Erythroblast (primary cell): ENCODE measurements at regions not wholly inside any gene's neighbourhood (a gene's known extent, or its start where the extent isn't known, plus 50 kb on each side); places are given as distances from the start of the nearest gene placed in this dataset.

ENCODE experiments used
- DNase-seq, 2 experiments: peaks; one replicate each; lab custom pipeline; 2025; lab: John Stamatoyannopoulos, UW
- GATA1 ChIP-seq: IDR thresholded peaks from 2 replicates; pipeline ENCODE4 v1.6.1; 2011; ENCODE audit warnings: low read depth, mild to moderate bottlenecking, control low read depth, low read length, moderate library complexity
- POLR2A ChIP-seq: IDR thresholded peaks from 2 replicates; pipeline ENCODE4 v1.6.1; 2011; ENCODE audit warnings: mild to moderate bottlenecking, low read length

DNA sequence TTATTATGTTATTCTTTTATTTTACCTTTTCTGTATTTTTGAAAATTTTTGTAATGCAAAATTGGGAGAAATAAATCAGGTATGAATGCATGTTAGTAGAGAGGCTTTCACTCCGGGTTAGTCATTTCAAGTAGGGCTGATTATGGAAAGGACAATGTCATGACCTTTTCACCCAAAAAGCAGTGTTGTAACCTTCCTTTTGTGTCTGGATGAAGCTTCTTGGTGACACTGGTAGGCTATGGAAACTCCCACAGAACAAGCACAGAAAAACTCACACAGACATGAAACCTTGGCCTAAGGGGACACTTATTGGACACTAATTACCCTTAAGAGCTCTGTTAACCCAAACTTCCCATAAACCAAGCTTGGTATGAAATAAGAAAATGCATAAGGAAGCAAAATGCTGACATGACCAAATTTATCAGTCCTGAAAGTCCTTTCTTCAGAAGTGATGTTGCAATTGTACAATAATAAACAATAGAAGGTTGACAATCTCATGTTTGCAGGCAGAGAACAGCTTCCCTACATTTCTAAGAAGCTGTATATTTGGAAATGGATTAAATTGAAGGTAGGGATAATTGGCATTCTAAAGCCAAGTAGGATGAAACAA, 70.0 kb upstream of the KCNJ15 start:
- no peak for DNase-seq
- no peak for TF ChIP-seq POLR2A
- no peak for TF ChIP-seq GATA1

- no peak for TF ChIP-seq GATA1
- TF ChIP-seq POLR2A, result no peak
- DNase-seq, result no peak
Measured at GRCh38 chr21:38188037-38188436, 68.8 kb upstream of the KCNJ15 start.

GRCh38 chr21:38196036-38196435, 60.8 kb upstream of the KCNJ15 start:
- DNase-seq, result no peak
- TF ChIP-seq GATA1 (no peak), POLR2A (no peak)

GRCh38 chr21:38202811-38203210, 54.0 kb upstream of the KCNJ15 start:
- TF ChIP-seq POLR2A (no peak), GATA1 (no peak)
- DNase-seq, result no peak

DNA sequence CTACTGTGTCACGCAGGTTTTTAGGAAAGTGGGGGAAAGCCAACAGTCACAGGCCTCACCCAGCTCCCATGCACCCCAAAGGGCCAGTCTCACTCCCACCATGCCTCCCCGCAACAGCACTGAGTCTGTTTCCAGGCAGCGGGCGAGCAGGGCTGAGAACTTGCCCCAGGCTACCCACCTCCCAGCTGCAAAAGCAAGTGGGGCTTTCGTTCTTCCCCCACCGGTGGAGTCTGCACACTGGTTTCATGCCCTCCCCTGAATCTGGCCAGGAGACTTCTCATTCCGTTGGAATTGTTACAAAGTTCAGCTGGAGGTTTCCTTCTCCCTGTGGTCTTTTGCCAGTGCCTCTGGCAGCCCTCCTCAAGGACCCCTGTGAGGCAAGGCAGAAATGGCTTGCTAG, 53.6 kb upstream of the KCNJ15 start:
- TF ChIP-seq POLR2A (no peak), GATA1 (no peak)
- DNase-seq, result no peak

DNA sequence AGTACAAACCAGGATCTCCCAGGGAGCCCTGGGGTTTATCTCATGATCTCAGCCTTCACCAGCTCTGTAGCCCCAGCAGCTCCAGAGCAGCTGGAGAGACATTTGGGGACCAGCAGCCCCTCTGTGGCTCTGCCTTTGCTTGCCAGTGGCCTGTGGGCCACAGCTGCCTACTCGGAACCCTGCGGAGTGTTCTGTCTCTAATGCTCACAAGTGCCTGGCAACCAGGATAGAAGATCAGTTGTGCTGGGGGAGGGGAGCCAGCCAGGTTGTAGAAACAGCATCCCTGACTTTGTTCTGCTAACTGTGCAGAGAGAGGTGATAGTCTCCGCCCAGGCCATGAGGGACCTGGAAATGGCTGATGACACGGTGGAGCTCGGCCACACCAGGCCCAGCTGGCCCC, 50.9 kb upstream of the KCNJ15 start:
- no peak for DNase-seq
- TF ChIP-seq POLR2A, result no peak
- no peak for TF ChIP-seq GATA1

DNA sequence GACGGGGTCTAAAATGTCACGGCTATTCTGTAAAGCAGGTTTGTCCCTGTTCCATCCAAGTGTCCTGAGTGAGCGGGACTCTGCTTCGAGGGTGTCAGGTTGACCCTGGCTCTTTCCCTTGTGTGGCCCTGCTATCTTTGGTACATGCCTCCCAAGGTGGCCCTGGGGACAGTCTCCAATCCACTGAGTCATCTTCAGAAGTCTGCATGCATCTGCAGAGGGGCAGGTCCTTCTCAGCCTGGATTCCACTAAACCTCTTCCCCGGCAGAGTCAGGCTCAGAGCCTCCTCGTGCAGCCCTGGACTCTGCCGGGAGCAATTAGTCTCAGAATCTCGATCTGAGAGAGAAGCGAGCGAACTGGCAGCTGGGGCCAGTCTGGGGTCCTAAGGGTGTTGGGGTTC, 50.1 kb upstream of the KCNJ15 start:
- no peak for DNase-seq
- TF ChIP-seq POLR2A, result no peak
- TF ChIP-seq GATA1, result no peak
